ENCODE measurements at regions not wholly inside any gene's neighbourhood (a gene's known extent, or its start where the extent isn't known, plus 50 kb on each side); places are given as distances from the start of the nearest gene placed in this dataset.

GRCh38 chr15:94177112-94177511 is 54.2 kb upstream of the MCTP2 start:
- no peak for DNase-seq (ENCODE audit: low read depth in 4 of 4, low spot score in 1 of 4)

DNA sequence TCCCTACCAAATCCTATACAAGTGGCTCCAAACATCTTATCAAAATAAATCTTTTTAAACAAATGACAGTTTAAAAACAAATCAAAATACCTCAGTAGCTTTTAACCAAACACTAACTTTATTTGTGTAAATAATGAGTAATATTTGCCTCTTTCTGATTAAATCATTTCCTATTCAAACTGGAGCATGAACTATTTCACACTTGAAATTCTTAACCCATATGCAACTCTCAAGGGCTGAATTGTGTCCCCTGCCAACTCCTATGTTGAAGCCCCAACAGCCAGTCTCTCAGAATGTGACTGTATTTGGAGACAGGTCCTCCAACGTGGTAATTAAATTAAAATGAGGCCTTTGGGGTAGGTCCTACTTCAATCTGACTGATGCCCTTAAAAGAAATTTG is 55.9 kb upstream of the MCTP2 start:
- no peak for DNase-seq (ENCODE audit: low read depth in 4 of 4, low spot score in 1 of 4)

DNA sequence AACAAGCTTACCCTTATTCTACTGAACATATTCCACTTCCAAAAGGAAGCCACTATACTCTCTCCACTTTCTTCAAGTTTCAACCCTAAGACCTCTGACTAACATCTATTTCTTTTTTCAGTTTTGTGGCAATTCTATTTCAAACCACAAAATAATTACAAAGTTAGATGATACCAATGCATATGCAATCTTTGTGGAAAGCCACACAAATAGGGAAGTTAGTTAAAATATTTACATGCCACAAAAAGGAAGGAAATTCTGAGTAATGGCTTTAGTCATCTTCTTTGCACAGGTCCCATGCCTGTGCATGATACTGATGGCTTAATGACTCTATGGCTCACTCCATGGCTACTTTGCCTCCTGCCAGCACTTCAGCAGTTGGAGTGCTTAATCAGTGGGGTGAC is 57.0 kb upstream of the MCTP2 start:
- peak in 1 of 4 experiments; percentile 0 for DNase-seq (ENCODE audit: low read depth in 4 of 4, low spot score in 1 of 4)

GRCh38 chr15:94168250-94168649 is 63.1 kb upstream of the MCTP2 start:
- no peak for DNase-seq (ENCODE audit: low read depth in 4 of 4, low spot score in 1 of 4)

- DNase-seq (ENCODE audit: low read depth in 4 of 4, low spot score in 1 of 4): no peak
Measured at GRCh38 chr15:94164971-94165370, 66.4 kb upstream of the MCTP2 start.

- DNase-seq (ENCODE audit: low read depth in 4 of 4, low spot score in 1 of 4): peak; percentile 15 to 44 (median 32)
Measured at GRCh38 chr15:94164202-94164807, 67.1 kb upstream of the MCTP2 start.

GRCh38 chr15:94162939-94163338 is 68.4 kb upstream of the MCTP2 start:
- DNase-seq (ENCODE audit: low read depth in 4 of 4, low spot score in 1 of 4): no peak

GRCh38 chr15:94154255-94154654 is 77.1 kb upstream of the MCTP2 start:
- no peak for DNase-seq (ENCODE audit: low read depth in 4 of 4, low spot score in 1 of 4)

- no peak for DNase-seq (ENCODE audit: low read depth in 4 of 4, low spot score in 1 of 4)
Measured at GRCh38 chr15:94145046-94145445, 86.3 kb upstream of the MCTP2 start.

DNA sequence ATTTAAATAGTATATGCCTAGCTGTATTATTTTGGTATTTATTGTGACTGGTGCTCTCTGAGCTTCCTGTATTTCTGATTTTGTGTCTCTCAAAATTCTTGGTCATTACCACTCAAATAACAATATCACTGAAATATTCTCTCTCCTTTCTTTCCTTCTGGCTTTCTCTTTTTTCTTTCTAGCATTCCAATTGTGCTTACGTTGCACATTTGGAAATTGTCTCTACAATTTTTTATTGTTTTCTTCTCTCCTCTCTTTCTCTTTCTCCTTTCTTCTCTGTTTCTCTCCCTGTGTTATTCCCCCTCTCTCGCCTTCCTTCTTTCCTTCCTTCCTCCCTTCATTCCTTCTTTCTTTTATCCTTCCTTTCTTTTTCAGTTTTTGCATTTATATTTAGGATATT is 89.6 kb upstream of the MCTP2 start:
- no peak for DNase-seq (ENCODE audit: low read depth in 4 of 4, low spot score in 1 of 4)

GRCh38 chr15:94135486-94136147 is 95.7 kb upstream of the MCTP2 start:
- DNase-seq (ENCODE audit: low read depth in 4 of 4, low spot score in 1 of 4): no peak

GRCh38 chr15:94131875-94132274 is 99.5 kb upstream of the MCTP2 start:
- no peak for DNase-seq (ENCODE audit: low read depth in 4 of 4, low spot score in 1 of 4)

GRCh38 chr15:94130504-94130903 is 100.9 kb upstream of the MCTP2 start:
- no peak for DNase-seq (ENCODE audit: low read depth in 4 of 4, low spot score in 1 of 4)

GRCh38 chr15:94127006-94127405 is 104.4 kb upstream of the MCTP2 start:
- DNase-seq (ENCODE audit: low read depth in 4 of 4, low spot score in 1 of 4): no peak

GRCh38 chr15:94125698-94126097 is 105.7 kb upstream of the MCTP2 start:
- no peak for DNase-seq (ENCODE audit: low read depth in 4 of 4, low spot score in 1 of 4)

GRCh38 chr15:94125156-94125555 is 106.2 kb upstream of the MCTP2 start:
- DNase-seq (ENCODE audit: low read depth in 4 of 4, low spot score in 1 of 4): no peak

DNA sequence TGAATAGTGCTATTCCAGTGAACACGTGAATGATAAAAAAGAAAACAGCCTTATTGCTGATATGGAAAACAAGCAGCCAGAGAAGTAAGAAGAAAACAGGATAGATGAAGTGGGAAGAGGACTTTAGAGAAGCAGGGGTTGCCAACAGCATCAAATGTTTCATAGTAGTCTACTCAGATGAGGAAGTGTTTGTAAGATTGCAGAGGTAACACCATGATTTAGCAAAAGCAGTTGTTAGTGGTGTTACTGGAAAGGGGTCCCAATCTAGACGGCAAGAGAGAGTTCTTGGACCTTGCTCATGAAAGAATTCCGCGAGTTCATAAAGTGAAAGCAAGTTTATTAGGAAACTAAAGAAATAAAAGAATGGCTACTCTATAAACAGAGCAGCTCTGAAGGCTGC is 108.8 kb upstream of the MCTP2 start:
- no peak for DNase-seq (ENCODE audit: low read depth in 4 of 4, low spot score in 1 of 4)

DNA sequence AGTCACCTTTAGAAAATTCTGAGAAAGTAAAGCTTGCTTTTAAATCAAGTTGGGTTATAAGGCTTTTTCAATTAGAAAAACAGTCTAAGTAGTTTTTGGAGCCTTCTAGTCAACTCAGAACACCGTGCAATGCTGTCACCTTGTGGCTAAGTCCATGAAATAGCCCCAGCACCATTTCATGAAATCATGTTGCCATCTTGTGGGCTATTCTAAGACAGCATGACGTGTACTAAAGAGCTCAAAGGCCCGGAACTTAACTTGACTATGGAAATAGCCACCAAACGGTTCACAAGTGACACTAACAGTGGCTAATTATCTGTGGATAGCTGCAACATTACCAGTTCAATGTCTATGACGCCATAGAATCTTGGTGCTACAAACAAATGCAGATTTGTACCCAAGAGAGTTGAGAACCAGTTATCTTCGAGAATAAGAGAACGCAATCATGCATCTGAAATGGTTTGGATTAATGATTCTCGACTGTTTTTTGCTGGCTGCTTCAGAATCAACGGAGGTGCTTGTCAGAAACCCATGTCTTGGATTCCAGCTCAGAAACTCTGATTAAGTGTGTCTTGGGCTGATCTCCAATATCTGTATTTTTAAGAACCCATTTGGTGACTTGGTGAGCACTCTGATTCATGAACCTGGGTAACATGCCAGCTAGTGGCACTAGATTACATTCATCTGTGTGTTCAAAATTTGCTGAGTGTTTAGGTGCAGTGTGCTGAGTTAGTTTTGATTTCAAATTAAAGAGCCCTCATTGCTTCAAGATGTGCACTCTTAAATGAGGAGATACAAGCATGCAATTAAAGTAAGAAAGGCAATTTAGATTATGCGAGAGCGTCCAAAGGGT is 111.2 kb upstream of the MCTP2 start:
- peak in 3 of 4 experiments; percentile 1 to 10 (median 4) for DNase-seq (ENCODE audit: low read depth in 4 of 4, low spot score in 1 of 4)

DNA sequence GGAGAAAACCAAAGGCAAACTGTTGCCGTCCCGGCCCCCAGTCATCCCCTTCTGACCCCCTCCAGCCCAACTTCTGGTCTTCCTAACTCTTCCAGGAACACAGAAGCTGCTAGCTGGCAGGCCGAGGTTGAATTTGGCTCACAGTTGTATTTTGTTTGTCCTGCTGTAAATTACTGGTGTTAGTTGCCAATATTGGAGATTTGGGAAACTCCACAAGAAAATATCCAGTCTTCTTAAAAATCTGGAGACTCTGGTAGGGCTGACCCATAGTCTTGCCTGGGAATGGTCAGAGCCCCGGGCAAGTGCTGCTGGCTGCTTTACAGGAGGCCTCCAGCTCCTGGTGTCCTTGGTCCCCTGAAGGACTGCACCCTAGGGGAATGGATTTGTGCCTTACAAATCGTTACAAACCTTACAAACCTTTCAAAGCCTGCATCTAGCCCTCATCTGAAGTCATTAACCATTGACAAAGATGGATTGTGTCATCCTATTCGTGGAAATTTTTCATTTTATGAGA is 112.0 kb upstream of the MCTP2 start:
- DNase-seq (ENCODE audit: low read depth in 4 of 4, low spot score in 1 of 4): no peak

GRCh38 chr15:94110476-94111130 is 120.8 kb upstream of the MCTP2 start:
- DNase-seq (ENCODE audit: low read depth in 4 of 4, low spot score in 1 of 4): no peak

DNA sequence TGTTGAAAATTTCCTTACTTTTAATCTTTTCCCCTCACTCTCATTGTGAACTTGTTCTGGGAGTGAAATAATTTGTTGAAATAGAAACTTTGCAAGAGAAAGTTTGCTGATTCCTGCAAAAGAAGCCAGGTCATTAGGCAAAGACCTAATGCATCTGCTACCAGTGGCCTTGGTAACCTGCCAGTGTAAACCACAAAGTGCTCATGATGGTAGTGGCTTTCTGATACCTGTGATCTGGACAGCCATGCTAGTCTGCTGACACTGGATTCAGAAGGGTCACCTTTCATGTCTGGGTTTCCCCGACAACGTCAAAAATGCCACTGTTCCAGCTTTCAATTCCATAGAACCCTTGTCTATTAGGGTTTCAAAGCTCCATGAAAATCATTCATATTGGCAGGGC is 123.7 kb upstream of the MCTP2 start:
- DNase-seq (ENCODE audit: low read depth in 4 of 4, low spot score in 1 of 4): no peak
